ENCODE measurements at regions not wholly inside any gene's neighbourhood (a gene's known extent, or its start where the extent isn't known, plus 50 kb on each side); places are given as distances from the start of the nearest gene placed in this dataset.
"Not testable (repeated sequence)": the region's sequence is repeated elsewhere in the genome, so short reads cannot be mapped to it uniquely, and the experiment has no call there.

- DNase-seq (ENCODE audit: low spot score), result peak; percentile 95
Observed at GRCh38 chr1:234862944-234863515, 253.1 kb upstream of the IRF2BP2 start.

- no peak for DNase-seq (ENCODE audit: low spot score)
Observed at GRCh38 chr1:234862360-234862943, 252.5 kb upstream of the IRF2BP2 start.

GRCh38 chr1:234861761-234862160 is 251.8 kb upstream of the IRF2BP2 start:
- no peak for DNase-seq (ENCODE audit: low spot score)

- no peak for DNase-seq (ENCODE audit: low spot score)
Observed at GRCh38 chr1:234861024-234861620, 251.1 kb upstream of the IRF2BP2 start.

GRCh38 chr1:234858722-234859121 is 248.7 kb upstream of the IRF2BP2 start:
- no peak for DNase-seq (ENCODE audit: low spot score)

- DNase-seq (ENCODE audit: low spot score), result no peak
Observed at GRCh38 chr1:234856845-234857245, 246.9 kb upstream of the IRF2BP2 start.

GRCh38 chr1:234855851-234856250 is 245.9 kb upstream of the IRF2BP2 start:
- DNase-seq (ENCODE audit: low spot score), result no peak

GRCh38 chr1:234854645-234855039 is 244.7 kb upstream of the IRF2BP2 start:
- DNase-seq (ENCODE audit: low spot score), result no peak

- DNase-seq (ENCODE audit: low spot score), result no peak
Observed at GRCh38 chr1:234853906-234854644, 244.1 kb upstream of the IRF2BP2 start.

GRCh38 chr1:234852659-234853058 is 242.7 kb upstream of the IRF2BP2 start:
- DNase-seq (ENCODE audit: low spot score), result no peak

- DNase-seq (ENCODE audit: low spot score), result peak; percentile 31
Observed at GRCh38 chr1:234851450-234852438, 241.8 kb upstream of the IRF2BP2 start.

- no peak for DNase-seq (ENCODE audit: low spot score)
Observed at GRCh38 chr1:234849832-234850231, 239.9 kb upstream of the IRF2BP2 start.

- DNase-seq (ENCODE audit: low spot score), result no peak
Observed at GRCh38 chr1:234848972-234849649, 239.1 kb upstream of the IRF2BP2 start.

- not testable (repeated sequence) for DNase-seq (ENCODE audit: low spot score)
Observed at GRCh38 chr1:234846813-234847212, 236.8 kb upstream of the IRF2BP2 start.

GRCh38 chr1:234845836-234846235 is 235.9 kb upstream of the IRF2BP2 start:
- no peak for DNase-seq (ENCODE audit: low spot score)

GRCh38 chr1:234845097-234845660 is 235.2 kb upstream of the IRF2BP2 start:
- DNase-seq (ENCODE audit: low spot score), result no peak

- DNase-seq (ENCODE audit: low spot score), result peak; percentile 93
Observed at GRCh38 chr1:234844479-234845031, 234.6 kb upstream of the IRF2BP2 start.

GRCh38 chr1:234843946-234844345 is 234.0 kb upstream of the IRF2BP2 start:
- no peak for DNase-seq (ENCODE audit: low spot score)

- no peak for DNase-seq (ENCODE audit: low spot score)
Observed at GRCh38 chr1:234842726-234843641, 233.0 kb upstream of the IRF2BP2 start.

Measured in kidney capillary endothelial cell (primary cell).